Suprapubic skin (tissue), 4 donors: ENCODE measurements at regions not wholly inside any gene's neighbourhood (a gene's known extent, or its start where the extent isn't known, plus 50 kb on each side); places are given as distances from the start of the nearest gene placed in this dataset.

Source experiments
- CTCF ChIP-seq, 2 donors: fragments of 200-600 bp in 1 of 2; fragments of 450-650 bp in 1 of 2; sonication (generic) in 1 of 2; IDR thresholded peaks; one replicate each; pipeline ENCODE4 v1.5.1; 2016 to 2019; ENCODE audit warnings: antibody characterized with exemption in 2 of 2, mild to moderate bottlenecking in 1 of 2, moderate library complexity in 1 of 2
- EP300 ChIP-seq: sonication (generic); formaldehyde crosslinking; IDR thresholded peaks from one replicate; pipeline ENCODE4 v1.6.1; 2017; ENCODE audit warnings: antibody characterized with exemption
- POLR2A ChIP-seq, 2 donors: fragments of 450-650 bp; IDR thresholded peaks; one replicate each; pipeline ENCODE4 v1.6.1; 2017; ENCODE audit warnings: antibody characterized with exemption in 2 of 2, mild to moderate bottlenecking in 2 of 2, moderate library complexity in 2 of 2
- POLR2AphosphoS5 ChIP-seq, 3 donors: sonication (generic); formaldehyde crosslinking; IDR thresholded peaks; one replicate each; pipeline ENCODE4 v1.6.1; 2017; ENCODE audit warnings: antibody characterized with exemption in 3 of 3

GRCh38 chr13:38452656-38453055 is 103.0 kb downstream of the UFM1 start:
- TF ChIP-seq CTCF (IDR thresholded peaks at IDR 0.05): no peak
- no peak for TF ChIP-seq EP300
- no peak for TF ChIP-seq POLR2A (IDR thresholded peaks at IDR 0.05)
- TF ChIP-seq POLR2AphosphoS5 (IDR thresholded peaks at IDR 0.05): no peak
